SK-N-SH (cell line): ENCODE measurements at regions not wholly inside any gene's neighbourhood (a gene's known extent, or its start where the extent isn't known, plus 50 kb on each side); places are given as distances from the start of the nearest gene placed in this dataset.

ENCODE experiments used
- CTCF ChIA-PET: fragments of 300-600, 350-600 bp; formaldehyde crosslinking; extraction: SDS; loops from one replicate; lab custom pipeline; 2021; lab: Yijun Ruan, JAX
- POLR2A ChIA-PET: fragments of 350-600 bp; sonication (Branson Sonifier 250); formaldehyde crosslinking; extraction: SDS; loops from one replicate; lab custom pipeline; 2020; ENCODE audit warnings: antibody characterized with exemption, inconsistent platforms; lab: Yijun Ruan, JAX
- DNase-seq: peaks from one replicate; pipeline ENCODE4 v3.0.0; 2012
- H2AFZ ChIP-seq: fragments of 200-600 bp; sonication (generic); 2 replicates; pipeline ENCODE4 v1.8.1; 2016; ENCODE audit warnings: antibody characterized with exemption, mild to moderate bottlenecking, low read depth
- H3F3A ChIP-seq: fragments of 200-600 bp; sonication (generic); replicated peaks from 2 replicates; pipeline ENCODE3; 2016; ENCODE audit warnings: antibody characterized with exemption, mild to moderate bottlenecking; ENCODE audit not compliant: insufficient read depth
- H3K27ac ChIP-seq, 2 experiments: fragments of 200-500 bp in 1 of 2; fragments of 200-600 bp in 1 of 2; sonication (Bioruptor generic) in 1 of 2; sonication (generic), shearing (Covaris generic) in 1 of 2; 2 replicates each; pipeline versions ENCODE4 v1.5.1 to v1.6.1; 2014 to 2016; ENCODE audit warnings: low read depth in 2 of 2, inconsistent platforms in 1 of 2, low read length in 1 of 2, mild to moderate bottlenecking in 1 of 2, mixed read lengths in 1 of 2
- H3K27me3 ChIP-seq: fragments of 200-600 bp; sonication (generic), shearing (Covaris generic); 2 replicates; pipeline ENCODE4 v1.6.1; 2016; ENCODE audit warnings: mixed run types; ENCODE audit not compliant: insufficient read depth
- H3K36me3 ChIP-seq, 2 experiments: fragments of 200-500 bp in 1 of 2; fragments of 200-600 bp in 1 of 2; sonication (Bioruptor generic) in 1 of 2; sonication (generic) in 1 of 2; replicated peaks in 1 of 2; 2 replicates each; pipeline versions ENCODE3 to v1.5.1; 2014 to 2016; ENCODE audit warnings: low read length in 1 of 2, mild to moderate bottlenecking in 1 of 2; ENCODE audit not compliant: insufficient read depth in 2 of 2, control insufficient read depth in 1 of 2
- H3K4me1 ChIP-seq, 2 experiments: fragments of 200-500 bp in 1 of 2; fragments of 200-600 bp in 1 of 2; sonication (Bioruptor generic) in 1 of 2; sonication (generic), shearing (Covaris generic) in 1 of 2; 2 replicates each; pipeline versions ENCODE4 v1.5.1 to v1.6.1; 2014 to 2016; ENCODE audit warnings: low read depth in 1 of 2, low read length in 1 of 2, mixed run types in 1 of 2; ENCODE audit not compliant: insufficient read depth in 2 of 2, control insufficient read depth in 1 of 2
- H3K4me2 ChIP-seq: fragments of 200-600 bp; sonication (generic), shearing (Covaris generic); 2 replicates; pipeline ENCODE4 v1.6.1; 2017; ENCODE audit warnings: mixed run types
- H3K4me3 ChIP-seq, 2 experiments: fragments of 200-500 bp in 1 of 2; fragments of 200-600 bp in 1 of 2; sonication (Bioruptor generic) in 1 of 2; sonication (generic), shearing (Covaris generic) in 1 of 2; 2 replicates each; pipeline versions ENCODE4 v1.5.1 to v1.8.1; 2014 to 2016; ENCODE audit warnings: low read depth in 2 of 2, inconsistent platforms in 1 of 2, low read length in 1 of 2, mild to moderate bottlenecking in 1 of 2, mixed read lengths in 1 of 2, moderate library complexity in 1 of 2
- H3K79me2 ChIP-seq: fragments of 200-600 bp; sonication (generic); 2 replicates; pipeline ENCODE4 v1.8.1; 2017; ENCODE audit warnings: mild to moderate bottlenecking; ENCODE audit not compliant: insufficient read depth
- H3K9ac ChIP-seq: fragments of 200-600 bp; sonication (generic); 2 replicates; pipeline ENCODE4 v1.6.1; 2017; ENCODE audit warnings: mixed run types
- H3K9me2 ChIP-seq: fragments of 200-600 bp; sonication (generic); 2 replicates; pipeline ENCODE4 v1.6.1; 2017; ENCODE audit warnings: mixed run types
- H3K9me3 ChIP-seq: fragments of 200-600 bp; sonication (generic); 2 replicates; pipeline ENCODE4 v1.6.1; 2017; ENCODE audit warnings: mixed run types, mild to moderate bottlenecking, moderate library complexity
- H4K20me1 ChIP-seq: fragments of 200-600 bp; sonication (generic); 2 replicates; pipeline ENCODE4 v1.6.1; 2017; ENCODE audit warnings: mild to moderate bottlenecking, mixed run types; ENCODE audit not compliant: insufficient read depth
- CHD2 ChIP-seq: fragments of 150-350 bp; IDR thresholded peaks from 2 replicates; pipeline ENCODE4 v1.6.1; 2018; ENCODE audit warnings: low read length; ENCODE audit not compliant: partially characterized antibody
- ELF1 ChIP-seq: IDR thresholded peaks from 2 replicates; pipeline ENCODE4 v1.4.0; 2012
- FOSL2 ChIP-seq: IDR thresholded peaks from 2 replicates; pipeline ENCODE4 v1.4.0; 2012; ENCODE audit warnings: low read depth, mild to moderate bottlenecking, moderate library complexity, borderline replicate concordance
- FOXM1 ChIP-seq: IDR thresholded peaks from 2 replicates; pipeline ENCODE4 v1.4.0; 2012; ENCODE audit warnings: low read depth, mild to moderate bottlenecking
- MEF2A ChIP-seq: IDR thresholded peaks from 2 replicates; pipeline ENCODE4 v1.4.0; 2012; ENCODE audit warnings: low read depth, borderline replicate concordance
- RAD21 ChIP-seq: IDR thresholded peaks from 2 replicates; pipeline ENCODE4 v1.6.1; 2012; ENCODE audit warnings: mild to moderate bottlenecking, low read length
- RCOR1 ChIP-seq: fragments of 150-350 bp; IDR thresholded peaks from 2 replicates; pipeline ENCODE4 v1.6.1; 2017; ENCODE audit warnings: antibody characterized with exemption, low read length
- REST ChIP-seq: IDR thresholded peaks from 2 replicates; pipeline ENCODE4 v1.6.1; 2012; ENCODE audit warnings: mild to moderate bottlenecking, low read depth, low read length, moderate library complexity
- RXRA ChIP-seq: IDR thresholded peaks from 2 replicates; pipeline ENCODE4 v1.4.0; 2012; ENCODE audit warnings: low read depth, mild to moderate bottlenecking, borderline replicate concordance
- SIN3A ChIP-seq: IDR thresholded peaks from 2 replicates; pipeline ENCODE4 v1.6.1; 2012; ENCODE audit warnings: low read depth, mild to moderate bottlenecking, low read length, moderate library complexity, borderline replicate concordance
- USF1 ChIP-seq: IDR thresholded peaks from 2 replicates; pipeline ENCODE4 v1.4.0; 2012; ENCODE audit warnings: low read depth, borderline replicate concordance
- YY1 ChIP-seq: IDR thresholded peaks from 2 replicates; pipeline ENCODE4 v1.4.0; 2012; ENCODE audit warnings: low read depth, mild to moderate bottlenecking
- ZBTB33 ChIP-seq: IDR thresholded peaks from 2 replicates; pipeline ENCODE4 v1.4.0; 2012; ENCODE audit warnings: low read depth, borderline replicate concordance
- WGBS: methylation state at CpG from one replicate; pipeline ENCODE4 v1.1.6; 2017; ENCODE audit warnings: low lambda C conversion rate; 5-methylcytosine and 5-hydroxymethylcytosine counted together
- TF ChIP-seq, protein P1 (sequence below): IDR thresholded peaks from 2 replicates; pipeline ENCODE4; 2012
- TF ChIP-seq, protein P2 (sequence below): fragments of 150-350 bp; IDR thresholded peaks from 2 replicates; pipeline ENCODE4 v1.6.1; 2017; ENCODE audit warnings: antibody characterized with exemption, low read length, low read depth, borderline replicate concordance
- TF ChIP-seq, protein P3 (sequence below): fragments of 150-350 bp; IDR thresholded peaks from 2 replicates; pipeline ENCODE4 v1.6.1; 2016; ENCODE audit warnings: mild to moderate bottlenecking, low read depth, low read length

- no peak overlapping the region for H3K4me3 ChIP-seq
- H3K9ac ChIP-seq, result no peak overlapping the region
- no peaks in the 10 kb centered on the region for H3K4me1 ChIP-seq
- ChIA-PET CTCF (interaction anchor here (1.3 kb wide), 1 partner anchor 157 kb away, joined by 4 read pairs; no protein-coding TSS in a partner anchor), POLR2A (no interaction called here)
- WGBS, result 43% methylated on average over 2 of the region's 2 CpGs
- no peaks in the 10 kb centered on the region for H3F3A ChIP-seq
- H3K4me2 ChIP-seq, result no peak overlapping the region
- DNase-seq, result no peak
- H3K27ac ChIP-seq, result no peak overlapping the region
- H3K79me2 ChIP-seq, result no peaks in the 10 kb centered on the region
- no peaks in the 10 kb centered on the region for H3K9me2 ChIP-seq
- TF ChIP-seq RCOR1, result no peak
- TF ChIP-seq YY1, result no peak
- TF ChIP-seq RXRA, result no peak
- TF ChIP-seq, protein P1, sequence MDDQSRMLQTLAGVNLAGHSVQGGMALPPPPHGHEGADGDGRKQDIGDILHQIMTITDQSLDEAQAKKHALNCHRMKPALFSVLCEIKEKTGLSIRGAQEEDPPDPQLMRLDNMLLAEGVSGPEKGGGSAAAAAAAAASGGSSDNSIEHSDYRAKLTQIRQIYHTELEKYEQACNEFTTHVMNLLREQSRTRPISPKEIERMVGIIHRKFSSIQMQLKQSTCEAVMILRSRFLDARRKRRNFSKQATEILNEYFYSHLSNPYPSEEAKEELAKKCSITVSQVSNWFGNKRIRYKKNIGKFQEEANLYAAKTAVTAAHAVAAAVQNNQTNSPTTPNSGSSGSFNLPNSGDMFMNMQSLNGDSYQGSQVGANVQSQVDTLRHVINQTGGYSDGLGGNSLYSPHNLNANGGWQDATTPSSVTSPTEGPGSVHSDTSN, result no peak
- no peak for TF ChIP-seq ELF1
- TF ChIP-seq, protein P2, sequence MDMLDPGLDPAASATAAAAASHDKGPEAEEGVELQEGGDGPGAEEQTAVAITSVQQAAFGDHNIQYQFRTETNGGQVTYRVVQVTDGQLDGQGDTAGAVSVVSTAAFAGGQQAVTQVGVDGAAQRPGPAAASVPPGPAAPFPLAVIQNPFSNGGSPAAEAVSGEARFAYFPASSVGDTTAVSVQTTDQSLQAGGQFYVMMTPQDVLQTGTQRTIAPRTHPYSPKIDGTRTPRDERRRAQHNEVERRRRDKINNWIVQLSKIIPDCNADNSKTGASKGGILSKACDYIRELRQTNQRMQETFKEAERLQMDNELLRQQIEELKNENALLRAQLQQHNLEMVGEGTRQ, result no peak
- no peak for TF ChIP-seq USF1
- no peak for TF ChIP-seq CHD2
- TF ChIP-seq REST, result no peak
- no peak for TF ChIP-seq FOXM1
- TF ChIP-seq ZBTB33, result no peak
- TF ChIP-seq, protein P3, sequence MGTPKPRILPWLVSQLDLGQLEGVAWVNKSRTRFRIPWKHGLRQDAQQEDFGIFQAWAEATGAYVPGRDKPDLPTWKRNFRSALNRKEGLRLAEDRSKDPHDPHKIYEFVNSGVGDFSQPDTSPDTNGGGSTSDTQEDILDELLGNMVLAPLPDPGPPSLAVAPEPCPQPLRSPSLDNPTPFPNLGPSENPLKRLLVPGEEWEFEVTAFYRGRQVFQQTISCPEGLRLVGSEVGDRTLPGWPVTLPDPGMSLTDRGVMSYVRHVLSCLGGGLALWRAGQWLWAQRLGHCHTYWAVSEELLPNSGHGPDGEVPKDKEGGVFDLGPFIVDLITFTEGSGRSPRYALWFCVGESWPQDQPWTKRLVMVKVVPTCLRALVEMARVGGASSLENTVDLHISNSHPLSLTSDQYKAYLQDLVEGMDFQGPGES, result no peak
- no peak for TF ChIP-seq RAD21
- no peak for TF ChIP-seq SIN3A
- TF ChIP-seq FOSL2, result no peak
- TF ChIP-seq MEF2A, result no peak
- H2AFZ ChIP-seq, result no peak overlapping the region
- no peaks in the 10 kb centered on the region for H3K36me3 ChIP-seq
- no peaks in the 10 kb centered on the region for H3K9me3 ChIP-seq
- no peaks in the 10 kb centered on the region for H4K20me1 ChIP-seq
- no peaks in the 10 kb centered on the region for H3K27me3 ChIP-seq
These were observed 62.3 kb upstream of the JAK2 start for GRCh38 chr9:4922730-4923129.
